ENCODE measurements at regions not wholly inside any gene's neighbourhood (a gene's known extent, or its start where the extent isn't known, plus 50 kb on each side); places are given as distances from the start of the nearest gene placed in this dataset.

GRCh38 chr4:19969492-19969891 is 282.2 kb upstream of the SLIT2 start:
- Histone ChIP-seq H3K4me3 (replicated peaks; ENCODE audit: insufficient read depth, low read length) (no peak overlapping the region), H3K27ac (replicated peaks) (no peak overlapping the region), H3K27me3 (ENCODE audit: insufficient read depth, poor library complexity, severe bottlenecking) (no peaks in the 10 kb centered on the region)
- TF ChIP-seq REST (IDR thresholded peaks at IDR 0.05; ENCODE audit: insufficient replicate concordance, low read depth) = no peak
- TF ChIP-seq SPI1 (IDR thresholded peaks at IDR 0.05; ENCODE audit: borderline replicate concordance, low read depth) = no peak
- TF ChIP-seq CTCF (IDR thresholded peaks at IDR 0.05; ENCODE audit: insufficient read depth, low read length) = no peak
- TF ChIP-seq POLR2AphosphoS5 (IDR thresholded peaks at IDR 0.05; ENCODE audit: low read depth) = no peak
- TF ChIP-seq GABPA (IDR thresholded peaks at IDR 0.05; ENCODE audit: low read depth) = no peak
- DNase-seq (ENCODE audit: low read depth in 1 of 2, low spot score in 1 of 2) = no peak

- TF ChIP-seq REST (IDR thresholded peaks at IDR 0.05; ENCODE audit: insufficient replicate concordance, low read depth) (no peak), CTCF (IDR thresholded peaks at IDR 0.05; ENCODE audit: insufficient read depth, low read length) (no peak), POLR2AphosphoS5 (IDR thresholded peaks at IDR 0.05; ENCODE audit: low read depth) (no peak), SPI1 (IDR thresholded peaks at IDR 0.05; ENCODE audit: borderline replicate concordance, low read depth) (no peak)
- no peak overlapping the region for H3K4me3 ChIP-seq (replicated peaks; ENCODE audit: insufficient read depth, low read length)
- H3K27me3 ChIP-seq (ENCODE audit: insufficient read depth, poor library complexity, severe bottlenecking) = no peaks in the 10 kb centered on the region
- H3K27ac ChIP-seq (replicated peaks) = no peak overlapping the region
- no peak for DNase-seq (ENCODE audit: low read depth in 1 of 2, low spot score in 1 of 2)
Measured at GRCh38 chr4:19961091-19961490, 290.6 kb upstream of the SLIT2 start.

- DNase-seq (ENCODE audit: low read depth in 1 of 2, low spot score in 1 of 2) = no peak
- H3K27me3 ChIP-seq (ENCODE audit: insufficient read depth, poor library complexity, severe bottlenecking) = no peaks in the 10 kb centered on the region
- no peak overlapping the region for H3K4me3 ChIP-seq (replicated peaks; ENCODE audit: insufficient read depth, low read length)
- no peak overlapping the region for H3K27ac ChIP-seq (replicated peaks)
- no peak for TF ChIP-seq GABPA (IDR thresholded peaks at IDR 0.05; ENCODE audit: low read depth)
- no peak for TF ChIP-seq REST (IDR thresholded peaks at IDR 0.05; ENCODE audit: insufficient replicate concordance, low read depth)
- TF ChIP-seq CTCF (IDR thresholded peaks at IDR 0.05; ENCODE audit: insufficient read depth, low read length) = no peak
Measured at GRCh38 chr4:19958848-19959247, 292.9 kb upstream of the SLIT2 start.

Measured in HL-60 (cell line).